LoVo (cell line): ENCODE measurements at regions not wholly inside any gene's neighbourhood (a gene's known extent, or its start where the extent isn't known, plus 50 kb on each side); places are given as distances from the start of the nearest gene placed in this dataset.
A peak's percentile ranks its signal among the peaks of the same experiment; 100 is the strongest.
"Not testable (repeated sequence)": the region's sequence is repeated elsewhere in the genome, so short reads cannot be mapped to it uniquely, and the experiment has no call there.

ENCODE experiments used
- DNase-seq: peaks from one replicate; pipeline ENCODE4 v3.0.0-alpha.2; 2016; ENCODE audit warnings: low spot score

GRCh38 chr13:48844676-48845075, 131.0 kb upstream of the FNDC3A start:
- DNase-seq = no peak

DNA sequence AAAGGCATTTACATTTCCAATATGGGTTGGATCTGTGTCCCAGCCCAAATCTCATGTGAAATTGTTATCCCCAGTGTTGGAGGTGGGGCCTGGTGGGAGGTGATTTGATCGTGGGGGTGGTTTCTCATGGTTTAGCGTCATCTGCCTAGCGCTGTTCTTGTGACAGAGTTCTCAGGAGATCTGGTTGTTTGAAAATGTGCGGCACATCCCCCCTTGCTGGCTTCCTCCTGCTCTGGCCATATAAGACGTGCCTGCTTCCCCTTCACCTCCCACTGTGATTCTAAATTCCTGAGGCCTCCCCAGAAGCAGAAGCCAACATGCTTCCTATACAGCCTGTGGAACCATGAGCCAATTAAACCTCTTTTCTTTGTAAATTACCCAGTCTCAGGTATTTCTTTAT, 126.2 kb upstream of the FNDC3A start:
- no peak for DNase-seq

DNA sequence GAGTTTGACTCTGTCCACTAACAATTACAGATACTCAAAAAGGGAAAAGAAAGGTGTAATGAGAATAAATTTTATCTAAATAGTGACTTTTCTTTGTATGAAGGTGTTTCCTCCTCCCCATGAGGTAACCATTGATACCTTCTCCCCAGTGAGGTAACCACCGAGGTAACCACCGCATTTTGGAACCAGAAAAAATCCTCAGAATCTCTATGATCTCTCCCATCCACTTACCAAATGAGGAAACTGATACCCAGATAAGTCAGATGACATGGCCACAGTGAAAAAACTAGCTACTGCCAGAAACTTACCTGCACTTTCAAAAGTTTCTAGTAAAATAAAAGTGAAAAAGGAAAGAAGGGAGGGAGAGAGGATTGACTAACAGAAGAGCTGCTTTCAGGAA, 124.0 kb upstream of the FNDC3A start:
- no peak for DNase-seq

DNA sequence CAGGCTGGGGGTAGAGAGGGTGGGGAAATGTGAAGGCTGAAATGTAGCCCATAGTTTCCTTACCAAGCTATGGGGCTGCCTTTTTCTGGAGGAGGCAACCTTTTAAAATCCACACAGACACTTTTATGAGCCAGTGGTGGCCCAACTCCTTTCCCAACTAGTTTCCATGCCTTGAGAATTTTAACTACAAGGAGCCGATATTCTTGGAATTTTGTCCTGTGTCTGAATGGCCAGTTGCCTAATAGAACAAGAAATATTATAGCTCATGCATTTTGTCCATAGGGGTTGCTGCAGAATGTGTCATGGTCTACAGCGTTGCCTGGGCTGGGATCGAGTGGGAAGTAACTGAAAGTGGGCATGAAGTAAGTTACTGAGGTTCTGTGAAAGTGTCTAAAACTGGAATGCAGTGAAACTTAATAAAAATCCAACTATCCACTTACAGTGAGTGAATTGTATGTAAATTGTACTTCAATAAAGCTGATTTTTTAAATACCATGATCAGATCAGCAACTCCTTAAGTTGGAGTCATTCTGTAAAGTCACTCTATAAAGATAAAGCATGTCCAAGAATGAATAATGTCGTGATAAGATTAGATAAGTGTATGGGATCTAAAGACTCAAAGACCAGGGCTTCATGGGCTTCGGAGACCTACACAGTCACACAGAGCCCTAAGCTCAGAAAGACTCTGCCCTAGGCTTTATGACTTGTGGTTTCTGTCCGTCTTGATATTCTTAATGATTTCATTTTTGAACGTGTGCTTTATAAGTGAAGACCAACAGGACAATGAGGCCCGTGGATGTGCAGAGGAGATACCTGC, 122.6 kb upstream of the FNDC3A start:
- peak; percentile 27 for DNase-seq

- no peak for DNase-seq
These were observed 122.0 kb upstream of the FNDC3A start for GRCh38 chr13:48853728-48854102.

- no peak for DNase-seq
These were observed 118.1 kb upstream of the FNDC3A start for GRCh38 chr13:48857576-48857975.

DNA sequence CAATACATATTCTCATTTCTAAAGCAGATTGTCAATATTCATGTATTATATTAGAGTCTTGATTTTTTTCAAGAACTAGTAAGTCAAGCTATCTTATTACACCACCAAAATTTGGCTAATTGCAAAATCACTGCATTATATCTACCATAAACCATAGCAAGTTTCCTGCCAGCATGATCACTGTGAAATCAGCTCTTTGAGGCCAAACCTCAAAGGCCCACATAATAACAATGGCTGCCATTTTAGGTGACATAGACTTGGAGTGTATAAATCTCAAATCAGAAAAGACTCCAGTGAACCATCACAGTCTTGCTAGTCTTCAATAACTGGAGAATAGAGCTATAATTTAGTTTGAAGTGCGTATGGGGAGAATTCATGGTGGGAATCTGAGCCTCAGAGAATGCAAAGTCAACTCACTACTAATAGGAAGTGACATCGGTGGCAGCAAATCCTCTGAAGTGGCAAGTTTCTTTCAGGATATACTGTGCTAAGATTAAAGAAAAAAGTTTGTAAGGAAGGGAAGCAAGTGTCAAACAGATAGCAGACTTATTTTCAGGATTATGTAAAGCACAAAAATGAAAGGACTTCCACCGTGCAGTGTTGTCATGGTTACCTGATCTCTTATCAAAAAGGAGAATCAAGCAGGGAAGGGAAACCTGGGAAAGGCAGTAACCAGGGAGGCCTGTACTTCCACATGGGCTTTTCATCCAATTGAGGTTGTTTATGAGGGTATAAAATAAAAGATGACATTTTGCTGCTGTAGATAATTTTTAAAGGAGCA, 117.4 kb upstream of the FNDC3A start:
- no peak for DNase-seq

- no peak for DNase-seq
These were observed 116.2 kb upstream of the FNDC3A start for GRCh38 chr13:48859272-48860105.

DNA sequence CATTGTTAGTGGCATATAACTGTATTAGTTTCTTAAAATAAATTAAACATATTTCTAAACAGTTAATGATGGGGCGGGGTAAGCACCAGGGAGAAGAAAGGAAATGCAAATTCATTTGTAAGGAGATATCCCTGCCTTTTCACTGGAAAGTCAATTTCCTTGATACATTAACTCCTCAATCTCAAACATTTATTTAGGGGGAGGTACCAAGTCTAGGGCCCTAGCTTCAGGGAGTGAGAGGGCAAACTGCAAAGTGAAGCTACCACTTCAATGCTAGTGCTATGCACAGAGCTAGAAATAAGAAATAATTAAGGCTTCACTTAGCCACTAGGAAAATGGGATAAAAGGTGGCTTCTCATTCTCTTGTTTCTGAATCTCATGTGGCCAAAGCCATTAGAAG, 115.3 kb upstream of the FNDC3A start:
- no peak for DNase-seq

GRCh38 chr13:48862572-48862971, 113.1 kb upstream of the FNDC3A start:
- DNase-seq = no peak

DNA sequence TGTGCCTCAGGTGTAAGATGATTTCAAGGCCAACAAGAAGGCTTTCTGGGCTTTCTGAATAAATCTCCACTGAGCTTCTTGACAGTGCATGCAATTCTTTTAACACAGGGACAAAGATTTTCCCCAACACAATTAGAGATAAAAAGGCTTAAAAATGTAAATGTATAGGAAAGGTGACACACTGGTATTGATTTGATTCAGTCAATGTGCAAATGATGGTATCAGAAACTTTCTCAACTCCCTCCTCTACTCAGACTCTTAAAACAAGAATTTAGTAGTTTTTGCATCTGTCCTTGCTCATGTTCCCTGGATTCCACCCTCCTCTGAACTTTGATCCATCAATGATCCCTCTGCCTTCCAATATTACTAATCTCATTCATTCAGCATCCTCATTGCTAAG, 111.6 kb upstream of the FNDC3A start:
- DNase-seq = no peak

DNA sequence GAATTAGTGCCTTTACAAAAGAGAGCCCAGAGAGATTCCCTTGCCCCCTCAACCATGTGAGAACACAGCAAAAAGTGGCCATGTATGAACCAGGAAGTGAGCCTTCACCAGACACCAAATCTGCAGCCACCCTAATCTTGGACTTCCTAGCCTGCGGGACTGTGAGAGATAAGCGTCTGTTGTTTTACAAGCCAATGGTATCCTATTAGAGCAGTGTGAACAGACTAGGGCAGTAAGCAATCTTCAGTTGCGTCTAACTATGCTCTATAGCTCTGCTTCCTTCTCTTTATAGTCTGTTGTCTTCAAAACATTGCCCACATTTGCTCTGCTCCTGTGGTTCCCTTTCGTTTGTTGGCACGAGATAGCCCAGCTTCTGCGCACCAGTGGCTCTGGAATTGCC, 109.5 kb upstream of the FNDC3A start:
- DNase-seq = no peak

- DNase-seq = no peak
These were observed 102.6 kb upstream of the FNDC3A start for GRCh38 chr13:48873081-48873480.

DNA sequence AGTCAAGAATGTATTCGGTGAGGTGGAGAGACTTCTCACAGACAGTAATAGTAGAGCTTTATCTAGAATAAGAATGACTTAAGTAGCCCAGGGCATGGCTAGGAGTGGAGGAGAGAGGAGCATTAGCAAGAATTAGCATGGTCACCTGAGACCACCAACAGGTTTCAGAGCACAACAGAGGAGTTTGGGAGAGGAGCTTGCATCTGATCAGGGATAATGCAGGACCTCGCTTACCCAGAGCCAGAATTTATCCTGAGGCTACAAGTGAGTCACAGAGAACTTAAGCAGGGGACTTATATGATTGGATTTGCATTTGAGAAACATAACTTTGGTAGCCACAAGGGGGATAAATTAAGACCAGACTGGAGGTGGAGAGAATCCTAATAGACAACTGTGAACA, 102.1 kb upstream of the FNDC3A start:
- no peak for DNase-seq

- DNase-seq = no peak
These were observed 101.5 kb upstream of the FNDC3A start for GRCh38 chr13:48874165-48874564.

DNA sequence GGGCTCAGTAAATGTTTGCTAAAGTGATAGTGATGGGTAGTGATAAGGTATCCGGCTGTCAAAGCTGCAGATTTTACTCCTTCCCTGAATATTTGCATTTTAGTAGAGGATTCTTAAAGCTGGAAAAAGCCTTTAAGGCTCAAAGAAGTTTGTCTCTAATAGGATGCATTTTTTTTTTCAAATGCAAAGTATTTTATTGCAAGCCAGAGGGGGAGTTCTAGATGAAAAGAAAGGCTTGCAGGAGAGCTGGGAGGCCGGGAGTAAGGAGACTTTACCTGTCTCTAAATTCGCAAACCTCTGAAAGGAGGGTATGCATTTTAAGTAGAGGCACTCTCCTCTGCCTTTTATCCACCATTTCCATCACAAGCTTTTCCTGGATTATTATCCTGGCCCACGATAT, 100.7 kb upstream of the FNDC3A start:
- DNase-seq = no peak

DNA sequence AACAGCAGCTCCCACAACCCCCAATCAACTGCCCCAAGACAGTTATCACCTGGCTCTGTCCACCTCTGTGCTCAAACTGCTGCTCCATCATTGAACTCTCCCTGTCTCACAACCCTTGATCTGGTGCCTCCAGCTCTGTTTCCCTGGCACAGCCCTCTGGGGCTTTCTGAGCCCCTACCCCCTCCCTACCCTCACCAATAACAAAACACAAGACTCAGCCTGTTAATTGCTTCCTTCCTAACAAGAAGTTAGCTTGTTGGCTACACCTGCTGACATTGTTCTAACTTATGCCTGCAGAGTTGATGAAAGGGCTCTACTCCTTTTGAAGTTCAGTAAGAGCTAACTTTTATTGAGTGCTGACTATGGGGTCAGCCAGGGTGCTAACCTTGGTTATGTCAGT, 99.4 kb upstream of the FNDC3A start:
- no peak for DNase-seq

GRCh38 chr13:48879432-48879831, 96.3 kb upstream of the FNDC3A start:
- DNase-seq = no peak

GRCh38 chr13:48879854-48880253, 95.9 kb upstream of the FNDC3A start:
- DNase-seq = no peak

- DNase-seq = not testable (repeated sequence)
These were observed 91.9 kb upstream of the FNDC3A start for GRCh38 chr13:48883786-48884185.

- no peak for DNase-seq
These were observed 90.7 kb upstream of the FNDC3A start for GRCh38 chr13:48885027-48885395.

DNA sequence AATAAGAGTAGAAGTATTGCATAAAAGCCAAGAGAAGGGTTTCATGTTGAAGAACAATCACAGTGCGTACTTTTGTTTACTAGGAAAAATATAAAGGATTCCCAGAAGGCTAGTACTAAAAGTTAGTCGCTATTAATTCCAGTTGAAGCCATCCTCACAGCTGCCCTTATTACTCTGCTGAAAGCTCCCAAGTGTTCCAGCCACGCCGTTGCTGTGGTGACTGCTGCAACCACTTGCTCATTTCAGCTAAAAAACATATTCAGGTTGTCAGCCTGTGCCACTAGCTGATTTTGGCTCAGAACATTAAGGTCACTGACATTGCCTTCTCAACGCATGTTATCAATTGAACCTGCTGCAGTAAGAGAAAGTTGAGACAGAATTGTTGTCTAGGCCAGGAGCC, 87.1 kb upstream of the FNDC3A start:
- no peak for DNase-seq

GRCh38 chr13:48890391-48890790, 85.3 kb upstream of the FNDC3A start:
- no peak for DNase-seq
